H1 (cell line): ENCODE measurements at regions not wholly inside any gene's neighbourhood (a gene's known extent, or its start where the extent isn't known, plus 50 kb on each side); places are given as distances from the start of the nearest gene placed in this dataset.
A peak's percentile ranks its signal among the peaks of the same experiment; 100 is the strongest.

Experiments used
- CTCF ChIA-PET: fragments of 300-600 bp; sonication (Branson Sonifier 250); formaldehyde crosslinking; loops from one replicate; lab custom pipeline; 2021; ENCODE audit not compliant: partially characterized antibody; lab: Charles Lee
- POLR2A ChIA-PET: fragments of 300-600 bp; sonication (Branson Sonifier 250); formaldehyde crosslinking; loops from one replicate; lab custom pipeline; 2021; ENCODE audit warnings: inconsistent platforms; ENCODE audit not compliant: partially characterized antibody; lab: Charles Lee
- DNase-seq, 2 experiments: peaks; one replicate each; pipeline versions ENCODE4 v3.0.0 to v3.0.0-alpha.2; 2010 to 2022; ENCODE audit warnings: low spot score in 2 of 2, low read depth in 1 of 2, mixed read lengths in 1 of 2
- FAIRE-seq: peaks from 2 replicates; lab custom pipeline; 2011; peaks lifted over from hg19 to GRCh38; lab: Jason Lieb, UNC
- H2AFZ ChIP-seq: 2 replicates; pipeline ENCODE4 v1.8.1; 2012; ENCODE audit warnings: low read length, inconsistent platforms
- H2AK5ac ChIP-seq: 2 replicates; pipeline ENCODE4 v1.6.1; 2013; ENCODE audit warnings: low read depth, low read length
- H2BK120ac ChIP-seq: replicated peaks from 2 replicates; pipeline ENCODE3; 2013; ENCODE audit warnings: low read depth, low read length, inconsistent platforms
- H2BK12ac ChIP-seq: 2 replicates; pipeline ENCODE4 v1.6.1; 2013; ENCODE audit warnings: low read depth, low read length
- H2BK15ac ChIP-seq: 2 replicates; pipeline ENCODE4 v1.6.1; 2013; ENCODE audit warnings: low read length
- H2BK20ac ChIP-seq: 2 replicates; pipeline ENCODE4 v1.6.1; 2013; ENCODE audit warnings: low read length
- H2BK5ac ChIP-seq: 2 replicates; pipeline ENCODE4 v1.6.1; 2013; ENCODE audit warnings: low read depth, low read length
- H3K14ac ChIP-seq: 2 replicates; pipeline ENCODE4 v1.6.1; 2013; ENCODE audit warnings: inconsistent platforms; ENCODE audit not compliant: insufficient read length
- H3K18ac ChIP-seq: 2 replicates; pipeline ENCODE4 v1.6.1; 2013; ENCODE audit warnings: low read length; ENCODE audit errors: extremely low read depth
- H3K23ac ChIP-seq: 2 replicates; pipeline ENCODE4 v1.6.1; 2013; ENCODE audit warnings: inconsistent platforms; ENCODE audit not compliant: insufficient read length
- H3K23me2 ChIP-seq: 2 replicates; pipeline ENCODE4 v1.6.1; 2013; ENCODE audit warnings: low read depth, low read length
- H3K27ac ChIP-seq: 2 replicates; pipeline ENCODE4 v1.6.1; 2011; ENCODE audit warnings: low read depth, low read length, inconsistent platforms
- H3K27me3 ChIP-seq, 4 experiments: replicated peaks in 1 of 4; 1 replicate in 1 of 4; 2 replicates in 3 of 4; pipeline versions ENCODE4 v1.6.1 to v1.8.1; 2011 to 2013; ENCODE audit warnings: low read length in 3 of 4, mild to moderate bottlenecking in 3 of 4, inconsistent platforms in 2 of 4, mixed read lengths in 2 of 4, moderate library complexity in 1 of 4; ENCODE audit not compliant: control insufficient read depth in 3 of 4, insufficient read depth in 3 of 4; ENCODE audit errors: extremely low read depth in 1 of 4
- H3K36me3 ChIP-seq, 4 experiments: 2 replicates each; pipeline versions ENCODE4 v1.6.1 to v1.8.1; 2011 to 2013; ENCODE audit warnings: mild to moderate bottlenecking in 4 of 4, low read length in 3 of 4, moderate library complexity in 2 of 4, control low read depth in 1 of 4, inconsistent platforms in 1 of 4; ENCODE audit not compliant: insufficient read depth in 4 of 4, control insufficient read depth in 2 of 4
- H3K4ac ChIP-seq: replicated peaks from 2 replicates; pipeline ENCODE3; 2013; ENCODE audit warnings: low read length, low read depth, mixed read lengths, inconsistent platforms; ENCODE audit not compliant: insufficient read length
- H3K4me1 ChIP-seq, 4 experiments: replicated peaks in 1 of 4; 1 replicate in 1 of 4; 2 replicates in 3 of 4; pipeline versions ENCODE4 v1.6.1 to v1.8.1; 2011 to 2013; ENCODE audit warnings: low read length in 3 of 4, inconsistent platforms in 2 of 4, mixed read lengths in 1 of 4; ENCODE audit not compliant: insufficient read depth in 4 of 4, control insufficient read depth in 3 of 4
- H3K4me2 ChIP-seq, 2 experiments: 2 replicates each; pipeline versions ENCODE4 v1.6.1 to v1.8.1; 2011 to 2013; ENCODE audit warnings: low read depth in 2 of 2, low read length in 2 of 2, control low read depth in 1 of 2, inconsistent platforms in 1 of 2, mild to moderate bottlenecking in 1 of 2; ENCODE audit not compliant: insufficient read depth in 1 of 2
- H3K4me3 ChIP-seq, 4 experiments: fragments of 200-600, 300-600 bp in 1 of 4; sonication (generic), shearing (Covaris generic), sonication (Bioruptor Twin) in 1 of 4; 2 replicates each; pipeline versions ENCODE4 v1.5.1 to v1.8.1; 2011 to 2016; ENCODE audit warnings: low read length in 4 of 4, low read depth in 3 of 4, control low read depth in 2 of 4, inconsistent platforms in 2 of 4, mild to moderate bottlenecking in 2 of 4, mixed read lengths in 1 of 4, moderate library complexity in 1 of 4; ENCODE audit not compliant: insufficient read depth in 2 of 4; ENCODE audit errors: extremely low read depth in 1 of 4
- H3K56ac ChIP-seq: replicated peaks from 2 replicates; pipeline ENCODE3; 2013; ENCODE audit warnings: low read depth, mild to moderate bottlenecking, mixed read lengths, low read length, inconsistent platforms; ENCODE audit not compliant: insufficient read length
- H3K79me1 ChIP-seq: 2 replicates; pipeline ENCODE4 v1.6.1; 2013; ENCODE audit warnings: low read depth, low read length, control low read depth
- H3K79me2 ChIP-seq, 2 experiments: 2 replicates each; pipeline versions ENCODE4 v1.6.1 to v1.8.1; 2012 to 2013; ENCODE audit warnings: low read length in 2 of 2, mild to moderate bottlenecking in 2 of 2, inconsistent platforms in 1 of 2; ENCODE audit not compliant: insufficient read depth in 2 of 2, control insufficient read depth in 1 of 2
- H3K9ac ChIP-seq, 4 experiments: replicated peaks in 1 of 4; 1 replicate in 1 of 4; 2 replicates in 3 of 4; pipeline versions ENCODE4 v1.6.1 to v1.8.1; 2011 to 2013; ENCODE audit warnings: low read depth in 3 of 4, low read length in 3 of 4, control low read depth in 2 of 4, mild to moderate bottlenecking in 2 of 4, moderate library complexity in 2 of 4, inconsistent platforms in 1 of 4; ENCODE audit errors: extremely low read depth in 1 of 4
- H3K9me3 ChIP-seq, 2 experiments: 2 replicates each; pipeline versions ENCODE4 v1.6.1 to v1.8.1; 2012 to 2013; ENCODE audit warnings: mild to moderate bottlenecking in 2 of 2, moderate library complexity in 2 of 2, control low read depth in 1 of 2, inconsistent platforms in 1 of 2, low read depth in 1 of 2, low read length in 1 of 2, mixed read lengths in 1 of 2; ENCODE audit not compliant: insufficient read depth in 2 of 2
- H4K20me1 ChIP-seq, 2 experiments: replicated peaks in 1 of 2; 2 replicates each; pipeline versions ENCODE3 to v1.8.1; 2011 to 2013; ENCODE audit warnings: inconsistent platforms in 2 of 2, low read length in 2 of 2, mild to moderate bottlenecking in 1 of 2; ENCODE audit not compliant: insufficient read depth in 2 of 2, control insufficient read depth in 1 of 2
- H4K5ac ChIP-seq: 2 replicates; pipeline ENCODE4 v1.6.1; 2013; ENCODE audit warnings: low read length, low read depth, mixed read lengths, inconsistent platforms; ENCODE audit not compliant: insufficient read length
- H4K8ac ChIP-seq: 2 replicates; pipeline ENCODE4 v1.8.0; 2013; ENCODE audit warnings: mild to moderate bottlenecking, moderate library complexity, low read length, inconsistent platforms; ENCODE audit not compliant: insufficient read depth; ENCODE audit errors: extremely low read depth
- H4K91ac ChIP-seq: replicated peaks from 2 replicates; pipeline ENCODE3; 2013; ENCODE audit warnings: low read length, mixed read lengths, inconsistent platforms; ENCODE audit not compliant: insufficient read length
- BACH1 ChIP-seq: IDR thresholded peaks from 2 replicates; pipeline ENCODE4 v1.6.1; 2012; ENCODE audit warnings: low read length, improper control_type of control experiment
- BRCA1 ChIP-seq: IDR thresholded peaks from 2 replicates; pipeline ENCODE4 v1.6.1; 2012; ENCODE audit warnings: low read depth, low read length, improper control_type of control experiment
- CREB1 ChIP-seq: IDR thresholded peaks from 2 replicates; pipeline ENCODE4 v1.6.1; 2012; ENCODE audit warnings: inconsistent platforms
- EZH2 ChIP-seq: fragments of 200-600 bp; sonication (generic); IDR thresholded peaks from 2 replicates; pipeline ENCODE4 v1.7.1; 2012; ENCODE audit warnings: low read depth, mild to moderate bottlenecking, moderate library complexity, low read length, inconsistent platforms; ENCODE audit not compliant: severe bottlenecking
- KDM5A ChIP-seq: fragments of 200-600 bp; IDR thresholded peaks from 2 replicates; pipeline ENCODE4 v1.7.1; 2012; ENCODE audit warnings: mild to moderate bottlenecking, low read length, inconsistent platforms, mixed read lengths
- RXRA ChIP-seq: IDR thresholded peaks from 2 replicates; pipeline ENCODE4 v1.6.1; 2011; ENCODE audit warnings: low read depth, mild to moderate bottlenecking, low read length, moderate library complexity; ENCODE audit not compliant: insufficient read depth
- SIX5 ChIP-seq: IDR thresholded peaks from 2 replicates; pipeline ENCODE4 v1.6.1; 2011; ENCODE audit warnings: mild to moderate bottlenecking, low read depth, low read length
- WGBS, 2 experiments: shearing (Covaris generic) in 1 of 2; methylation state at CpG; one replicate each; pipeline versions ENCODE4 v1.1.6 to v1.1.7; 2013 to 2015; ENCODE audit warnings: low lambda C conversion rate in 2 of 2, mixed read lengths in 2 of 2, inconsistent platforms in 1 of 2, low coverage in 1 of 2, missing lambda C conversion rate in 1 of 2; ENCODE audit not compliant: insufficient replicate concordance in 2 of 2, insufficient coverage in 1 of 2, insufficient read length in 1 of 2; ENCODE audit errors: extremely low coverage in 1 of 2, missing lambda C conversion rate in 1 of 2; 5-methylcytosine and 5-hydroxymethylcytosine counted together
- TF ChIP-seq, protein P1 (sequence below), 3 experiments: IDR thresholded peaks; 1 replicate in 2 of 3; 2 replicates in 1 of 3; pipeline versions ENCODE4 v1.5.1 to v1.6.1; 2011; ENCODE audit warnings: low read length in 3 of 3, mild to moderate bottlenecking in 3 of 3, inconsistent platforms in 2 of 3, low read depth in 1 of 3, moderate library complexity in 1 of 3; ENCODE audit not compliant: insufficient read depth in 1 of 3; ENCODE audit errors: control extremely low read depth in 1 of 3

GRCh38 chr5:39892708-39893107, 467.9 kb upstream of the DAB2 start:
- no peak overlapping the region for H3K9ac ChIP-seq
- no peaks in the 10 kb centered on the region for H3K79me1 ChIP-seq
- no peak overlapping the region for H3K4me3 ChIP-seq
- no peak overlapping the region for H4K5ac ChIP-seq
- CTCF ChIA-PET, result interaction anchor here (0.6 kb wide), 1 partner anchor 21 kb away, joined by 3 read pairs; no protein-coding TSS in a partner anchor
- no peak overlapping the region for H4K91ac ChIP-seq
- no peak overlapping the region for H3K27ac ChIP-seq
- no peaks in the 10 kb centered on the region for H3K9me3 ChIP-seq
- H3K23ac ChIP-seq, result no peak overlapping the region
- H2BK5ac ChIP-seq, result no peak overlapping the region
- H3K79me2 ChIP-seq, result no peaks in the 10 kb centered on the region
- no peaks in the 10 kb centered on the region for H3K27me3 ChIP-seq
- no peaks in the 10 kb centered on the region for H3K23me2 ChIP-seq
- no peaks in the 10 kb centered on the region for H3K36me3 ChIP-seq
- 0 out of 2 replicates have a peak overlapping the region, but pooled peaks have one; percentile 40 for H2AFZ ChIP-seq
- no peaks in the 10 kb centered on the region for H3K4me1 ChIP-seq
- H2BK15ac ChIP-seq, result no peak overlapping the region
- no peak overlapping the region for H2BK12ac ChIP-seq
- no peak overlapping the region for H3K14ac ChIP-seq
- H2BK20ac ChIP-seq, result no peak overlapping the region
- POLR2A ChIA-PET, result no interaction called here
- no peak overlapping the region for H2BK120ac ChIP-seq
- no peak overlapping the region for H3K4ac ChIP-seq
- H3K4me2 ChIP-seq, result no peak overlapping the region
- H4K20me1 ChIP-seq, result no peaks in the 10 kb centered on the region
- no peak overlapping the region for H3K56ac ChIP-seq
- H4K8ac ChIP-seq, result no peak overlapping the region
- TF ChIP-seq, protein P1, sequence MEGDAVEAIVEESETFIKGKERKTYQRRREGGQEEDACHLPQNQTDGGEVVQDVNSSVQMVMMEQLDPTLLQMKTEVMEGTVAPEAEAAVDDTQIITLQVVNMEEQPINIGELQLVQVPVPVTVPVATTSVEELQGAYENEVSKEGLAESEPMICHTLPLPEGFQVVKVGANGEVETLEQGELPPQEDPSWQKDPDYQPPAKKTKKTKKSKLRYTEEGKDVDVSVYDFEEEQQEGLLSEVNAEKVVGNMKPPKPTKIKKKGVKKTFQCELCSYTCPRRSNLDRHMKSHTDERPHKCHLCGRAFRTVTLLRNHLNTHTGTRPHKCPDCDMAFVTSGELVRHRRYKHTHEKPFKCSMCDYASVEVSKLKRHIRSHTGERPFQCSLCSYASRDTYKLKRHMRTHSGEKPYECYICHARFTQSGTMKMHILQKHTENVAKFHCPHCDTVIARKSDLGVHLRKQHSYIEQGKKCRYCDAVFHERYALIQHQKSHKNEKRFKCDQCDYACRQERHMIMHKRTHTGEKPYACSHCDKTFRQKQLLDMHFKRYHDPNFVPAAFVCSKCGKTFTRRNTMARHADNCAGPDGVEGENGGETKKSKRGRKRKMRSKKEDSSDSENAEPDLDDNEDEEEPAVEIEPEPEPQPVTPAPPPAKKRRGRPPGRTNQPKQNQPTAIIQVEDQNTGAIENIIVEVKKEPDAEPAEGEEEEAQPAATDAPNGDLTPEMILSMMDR (IDR thresholded peaks at IDR 0.05; ENCODE audit: control extremely low read depth in 1 of 3, insufficient read depth in 1 of 3, low read depth in 1 of 3, low read length in 3 of 3), result no peak
- TF ChIP-seq CREB1 (no peak), BACH1 (no peak), BRCA1 (no peak), SIX5 (no peak), EZH2 (no peak), KDM5A (no peak), RXRA (no peak)
- H3K18ac ChIP-seq, result no peak overlapping the region
- no peak for FAIRE-seq
- H2AK5ac ChIP-seq, result no peak overlapping the region
- WGBS, 2 experiments, result 94% methylated on average over 1 of the region's 1 CpG; no CpG with 5 or more reads in 1 of the 2 experiments
- no peak for DNase-seq
